IgD-negative memory B cell (primary cell): ENCODE measurements at regions not wholly inside any gene's neighbourhood (a gene's known extent, or its start where the extent isn't known, plus 50 kb on each side); places are given as distances from the start of the nearest gene placed in this dataset.
A peak's percentile ranks its signal among the peaks of the same experiment; 100 is the strongest.
"Not testable (repeated sequence)": the region's sequence is repeated elsewhere in the genome, so short reads cannot be mapped to it uniquely, and the experiment has no call there.

Source experiments
- H3K27ac Mint-ChIP-seq, 3 donors: one replicate each; pipeline ENCODE4 v1.8.0; 2020 to 2022; ENCODE audit warnings: mild to moderate bottlenecking in 3 of 3, mixed read lengths in 3 of 3, moderate library complexity in 1 of 3
- H3K27me3 Mint-ChIP-seq: one replicate; pipeline ENCODE4 v1.8.0; 2021; ENCODE audit warnings: mixed read lengths
- H3K36me3 Mint-ChIP-seq: one replicate; pipeline ENCODE4 v1.8.0; 2020; ENCODE audit warnings: mild to moderate bottlenecking, mixed read lengths
- H3K4me1 Mint-ChIP-seq, 3 donors: one replicate each; pipeline ENCODE4 v1.8.0; 2020 to 2022; ENCODE audit warnings: mixed read lengths in 3 of 3, mild to moderate bottlenecking in 1 of 3
- H3K4me3 Mint-ChIP-seq, 4 donors: one replicate each; pipeline ENCODE4 v1.8.0; 2020 to 2022; ENCODE audit warnings: mild to moderate bottlenecking in 4 of 4, mixed read lengths in 4 of 4, moderate library complexity in 3 of 4
- H3K9me3 Mint-ChIP-seq, 3 donors: one replicate each; pipeline ENCODE4 v1.8.0; 2020 to 2021; ENCODE audit warnings: mixed read lengths in 3 of 3, mild to moderate bottlenecking in 1 of 3

- no peak overlapping the region for H3K27ac Mint-ChIP-seq
- peaks cover 0 to 9% (median 0%) of the 10 kb centered on the region in 3 donors for H3K9me3 Mint-ChIP-seq
- no peaks in the 10 kb centered on the region for H3K27me3 Mint-ChIP-seq
- no peak overlapping the region for H3K4me3 Mint-ChIP-seq
- H3K36me3 Mint-ChIP-seq = peaks cover 8% of the 10 kb centered on the region
- H3K4me1 Mint-ChIP-seq = peaks cover 0 to 2% (median 0%) of the 10 kb centered on the region in 3 donors
Observed at GRCh38 chr14:56351861-56352260, 227.7 kb upstream of the TMEM260 start.

GRCh38 chr14:56352999-56353398 lies 226.6 kb upstream of the TMEM260 start:
- Mint-ChIP-seq H3K27me3 (no peaks in the 10 kb centered on the region), H3K27ac (no peak overlapping the region), H3K4me1 (peaks cover 0 to 2% (median 0%) of the 10 kb centered on the region in 3 donors), H3K36me3 (peaks cover 8% of the 10 kb centered on the region), H3K9me3 (peaks cover 0 to 9% (median 0%) of the 10 kb centered on the region in 3 donors), H3K4me3 (no peak overlapping the region)

- H3K36me3 Mint-ChIP-seq = no peaks in the 10 kb centered on the region
- no peak overlapping the region for H3K4me3 Mint-ChIP-seq
- H3K27me3 Mint-ChIP-seq = peaks cover 3% of the 10 kb centered on the region
- H3K9me3 Mint-ChIP-seq = no peaks in the 10 kb centered on the region
- H3K27ac Mint-ChIP-seq = no peak overlapping the region
- H3K4me1 Mint-ChIP-seq = no peaks in the 10 kb centered on the region
Observed at GRCh38 chr14:56357428-56357827, 222.2 kb upstream of the TMEM260 start.

GRCh38 chr14:56358275-56358674 lies 221.3 kb upstream of the TMEM260 start:
- no peaks in the 10 kb centered on the region for H3K4me1 Mint-ChIP-seq
- H3K27ac Mint-ChIP-seq = no peak overlapping the region
- peaks cover 4% of the 10 kb centered on the region for H3K27me3 Mint-ChIP-seq
- no peak overlapping the region for H3K4me3 Mint-ChIP-seq
- no peaks in the 10 kb centered on the region for H3K36me3 Mint-ChIP-seq
- peaks cover 0 to 1% (median 0%) of the 10 kb centered on the region in 3 donors for H3K9me3 Mint-ChIP-seq

- no peak overlapping the region for H3K4me3 Mint-ChIP-seq
- H3K36me3 Mint-ChIP-seq = no peaks in the 10 kb centered on the region
- no peak overlapping the region for H3K27ac Mint-ChIP-seq
- H3K9me3 Mint-ChIP-seq = peaks cover 0 to 1% (median 0%) of the 10 kb centered on the region in 3 donors
- H3K27me3 Mint-ChIP-seq = peaks cover 4% of the 10 kb centered on the region
- H3K4me1 Mint-ChIP-seq = no peaks in the 10 kb centered on the region
Observed at GRCh38 chr14:56358851-56359614, 220.6 kb upstream of the TMEM260 start.

- H3K4me1 Mint-ChIP-seq, H3K36me3 Mint-ChIP-seq, H3K27ac Mint-ChIP-seq, H3K4me3 Mint-ChIP-seq, H3K27me3 Mint-ChIP-seq, H3K9me3 Mint-ChIP-seq: not testable (repeated sequence)
Observed at GRCh38 chr14:56365663-56366062, 213.9 kb upstream of the TMEM260 start.

GRCh38 chr14:56367416-56367815 lies 212.2 kb upstream of the TMEM260 start:
- Mint-ChIP-seq H3K4me1 (no peaks in the 10 kb centered on the region), H3K4me3 (no peak overlapping the region), H3K27me3 (peaks cover 6% of the 10 kb centered on the region), H3K9me3 (peaks cover 2 to 18% (median 10%) of the 10 kb centered on the region in 3 donors), H3K36me3 (peaks cover 3% of the 10 kb centered on the region), H3K27ac (no peak overlapping the region)

- no peak overlapping the region for H3K27ac Mint-ChIP-seq
- no peak overlapping the region for H3K4me3 Mint-ChIP-seq
- no peaks in the 10 kb centered on the region for H3K4me1 Mint-ChIP-seq
- peaks cover 5% of the 10 kb centered on the region for H3K36me3 Mint-ChIP-seq
- peaks cover 8% of the 10 kb centered on the region for H3K27me3 Mint-ChIP-seq
- peaks cover 10 to 22% (median 10%) of the 10 kb centered on the region in 3 donors for H3K9me3 Mint-ChIP-seq
Observed at GRCh38 chr14:56371737-56372136, 207.9 kb upstream of the TMEM260 start.

- Mint-ChIP-seq H3K27ac (no peak overlapping the region), H3K4me3 (no peak overlapping the region), H3K9me3 (peaks cover 10 to 22% (median 10%) of the 10 kb centered on the region in 3 donors), H3K27me3 (peaks cover 8% of the 10 kb centered on the region), H3K4me1 (no peaks in the 10 kb centered on the region), H3K36me3 (peaks cover 3% of the 10 kb centered on the region)
Observed at GRCh38 chr14:56374421-56374820, 205.2 kb upstream of the TMEM260 start.

- no peaks in the 10 kb centered on the region for H3K4me1 Mint-ChIP-seq
- peaks cover 5% of the 10 kb centered on the region for H3K27me3 Mint-ChIP-seq
- H3K27ac Mint-ChIP-seq = no peak overlapping the region
- no peaks in the 10 kb centered on the region for H3K36me3 Mint-ChIP-seq
- H3K4me3 Mint-ChIP-seq = no peak overlapping the region
- peaks cover 0 to 3% (median under 1%) of the 10 kb centered on the region in 3 donors for H3K9me3 Mint-ChIP-seq
Observed at GRCh38 chr14:56378046-56378445, 201.6 kb upstream of the TMEM260 start.

- Mint-ChIP-seq H3K36me3 (no peaks in the 10 kb centered on the region), H3K27ac (no peak overlapping the region), H3K9me3 (peaks cover 0 to 4% (median 0%) of the 10 kb centered on the region in 3 donors), H3K27me3 (peaks cover 6% of the 10 kb centered on the region), H3K4me3 (no peak overlapping the region), H3K4me1 (no peaks in the 10 kb centered on the region)
Observed at GRCh38 chr14:56378475-56378877, 201.1 kb upstream of the TMEM260 start.

- Mint-ChIP-seq H3K27me3 (peaks cover 6% of the 10 kb centered on the region), H3K36me3 (no peaks in the 10 kb centered on the region), H3K9me3 (peaks cover 1 to 16% (median 9%) of the 10 kb centered on the region in 3 donors), H3K4me1 (no peaks in the 10 kb centered on the region), H3K27ac (no peak overlapping the region), H3K4me3 (no peak overlapping the region)
Observed at GRCh38 chr14:56379956-56380355, 199.6 kb upstream of the TMEM260 start.

- no peak overlapping the region for H3K27ac Mint-ChIP-seq
- H3K27me3 Mint-ChIP-seq = peaks cover 9% of the 10 kb centered on the region
- peak overlapping the region in 2 of 4 donors; percentile 31 to 66 for H3K4me3 Mint-ChIP-seq
- no peaks in the 10 kb centered on the region for H3K4me1 Mint-ChIP-seq
- peaks cover 3% of the 10 kb centered on the region for H3K36me3 Mint-ChIP-seq
- H3K9me3 Mint-ChIP-seq = peaks cover 14 to 24% (median 20%) of the 10 kb centered on the region in 3 donors
Observed at GRCh38 chr14:56386024-56386423, 193.6 kb upstream of the TMEM260 start.

- H3K27me3 Mint-ChIP-seq = peaks cover 5% of the 10 kb centered on the region
- H3K27ac Mint-ChIP-seq = no peak overlapping the region
- peaks cover 4 to 11% (median 5%) of the 10 kb centered on the region in 3 donors for H3K9me3 Mint-ChIP-seq
- H3K4me1 Mint-ChIP-seq = no peaks in the 10 kb centered on the region
- H3K36me3 Mint-ChIP-seq = peaks cover 3% of the 10 kb centered on the region
- no peak overlapping the region for H3K4me3 Mint-ChIP-seq
Observed at GRCh38 chr14:56390859-56391258, 188.7 kb upstream of the TMEM260 start.

GRCh38 chr14:56394826-56395530 lies 184.6 kb upstream of the TMEM260 start:
- Mint-ChIP-seq H3K27ac (no peak overlapping the region), H3K4me1 (no peaks in the 10 kb centered on the region), H3K9me3 (no peaks in the 10 kb centered on the region), H3K27me3 (peaks cover 2% of the 10 kb centered on the region), H3K4me3 (no peak overlapping the region), H3K36me3 (no peaks in the 10 kb centered on the region)
